HepG2 (cell line): ENCODE measurements at regions not wholly inside any gene's neighbourhood (a gene's known extent, or its start where the extent isn't known, plus 50 kb on each side); places are given as distances from the start of the nearest gene placed in this dataset.

ENCODE experiments used
- ATAC-seq: fragments of 200-7000 bp; cut with Tn5 transposase; 3 replicates; pipeline ENCODE4 v1.9.1; 2020; ENCODE audit warnings: mild to moderate bottlenecking, moderate library complexity
- BruUV-seq: library from RNA; stranded (reverse); fragments of 400-500 nt; replicated peaks from 2 replicates; lab custom pipeline; 2021; lab: Mats Ljungman, UMichigan
- CTCF ChIA-PET: fragments of 300-600 bp; formaldehyde crosslinking; extraction: SDS; loops from one replicate; lab custom pipeline; 2021; ENCODE audit warnings: low total read pairs, inconsistent platforms, low intra/inter-chr PET ratio; lab: Yijun Ruan, JAX
- POLR2A ChIA-PET: fragments of 350-600 bp; sonication (Branson Sonifier 250); formaldehyde crosslinking; loops from one replicate; lab custom pipeline; 2020; ENCODE audit warnings: antibody characterized with exemption, inconsistent platforms; lab: Yijun Ruan, JAX
- DNase-seq: peaks from one replicate; pipeline ENCODE4 v3.0.0-alpha.2; 2015; ENCODE audit warnings: low spot score
- FAIRE-seq: peaks from 3 replicates; lab custom pipeline; 2011; peaks lifted over from hg19 to GRCh38; lab: Jason Lieb, UNC
- H2AFZ ChIP-seq: one replicate; pipeline ENCODE4 v1.6.1; 2011; ENCODE audit warnings: low read length, inconsistent platforms
- H3K27ac ChIP-seq: fragments of 300-600 bp; 3 replicates; pipeline ENCODE4 v1.8.0; 2011; ENCODE audit warnings: mixed run types, mild to moderate bottlenecking, mixed read lengths, low read length, inconsistent platforms; ENCODE audit not compliant: insufficient read depth; ENCODE audit errors: extremely low read length
- H3K27me3 ChIP-seq, 2 experiments: fragments of 200-600 bp in 1 of 2; 2 replicates in 1 of 2; 3 replicates in 1 of 2; pipeline versions ENCODE4 v1.6.0 to v1.8.0; 2011; ENCODE audit warnings: low read length in 2 of 2, mild to moderate bottlenecking in 2 of 2, moderate library complexity in 2 of 2, inconsistent platforms in 1 of 2; ENCODE audit not compliant: insufficient read depth in 2 of 2, control insufficient read depth in 1 of 2
- H3K36me3 ChIP-seq, 2 experiments: fragments of 200-600 bp in 1 of 2; replicated peaks in 1 of 2; 2 replicates in 1 of 2; 3 replicates in 1 of 2; pipeline versions ENCODE4 v1.5.1 to v1.8.0; 2011; ENCODE audit warnings: low read length in 2 of 2, inconsistent platforms in 1 of 2; ENCODE audit not compliant: insufficient read depth in 2 of 2, control insufficient read depth in 1 of 2
- H3K4me1 ChIP-seq: 2 replicates; pipeline ENCODE4 v1.5.1; 2012; ENCODE audit warnings: low read length, inconsistent platforms; ENCODE audit not compliant: insufficient read depth
- H3K4me2 ChIP-seq: 2 replicates; pipeline ENCODE4 v1.6.0; 2011; ENCODE audit warnings: low read depth, low read length, inconsistent platforms
- H3K4me3 ChIP-seq, 3 experiments: fragments of 200-600 bp in 1 of 3; sonication (generic), shearing (Covaris generic) in 1 of 3; replicated peaks in 1 of 3; 2 replicates each; pipeline ENCODE4 v1.5.1; 2011 to 2016; ENCODE audit warnings: low read length in 3 of 3, inconsistent platforms in 2 of 3, low read depth in 2 of 3, mild to moderate bottlenecking in 2 of 3, control low read depth in 1 of 3, mixed read lengths in 1 of 3; ENCODE audit not compliant: insufficient read depth in 1 of 3
- H3K79me2 ChIP-seq: one replicate; pipeline ENCODE4 v1.6.1; 2011; ENCODE audit warnings: low read length, inconsistent platforms; ENCODE audit not compliant: insufficient read depth
- H3K9ac ChIP-seq: 2 replicates; pipeline ENCODE4 v1.6.0; 2011; ENCODE audit warnings: mild to moderate bottlenecking, low read depth, low read length, inconsistent platforms; ENCODE audit not compliant: insufficient read depth
- H3K9me3 ChIP-seq: 2 replicates; pipeline ENCODE4 v1.5.1; 2012; ENCODE audit warnings: mild to moderate bottlenecking, low read length
- H4K20me1 ChIP-seq: 2 replicates; pipeline ENCODE4 v1.6.0; 2011; ENCODE audit warnings: inconsistent platforms, mild to moderate bottlenecking, low read length, moderate library complexity; ENCODE audit not compliant: insufficient read depth
- AHDC1 ChIP-seq: sonication (generic); formaldehyde crosslinking; IDR thresholded peaks from 2 replicates; pipeline ENCODE4 v1.5.1; 2020; ENCODE audit warnings: mild to moderate bottlenecking, missing genetic modification reagents, borderline replicate concordance
- FLYWCH1 ChIP-seq: sonication (generic); formaldehyde crosslinking; IDR thresholded peaks from 2 replicates; pipeline ENCODE4 v1.8.1; 2023; ENCODE audit warnings: mild to moderate bottlenecking, missing genetic modification reagents
- FUBP1 ChIP-seq: sonication (generic); formaldehyde crosslinking; IDR thresholded peaks from 2 replicates; pipeline ENCODE4 v1.5.1; 2020; ENCODE audit warnings: missing genetic modification reagents, mild to moderate bottlenecking, borderline replicate concordance
- KAT2B ChIP-seq: fragments of 150-350 bp; IDR thresholded peaks from 2 replicates; pipeline ENCODE4 v1.6.1; 2014; ENCODE audit warnings: low read depth, low read length, borderline replicate concordance
- NR3C1 ChIP-seq: sonication (generic); formaldehyde crosslinking; IDR thresholded peaks from 2 replicates; pipeline ENCODE4 v1.4.0; 2020; ENCODE audit warnings: missing genetic modification reagents
- TCF12 ChIP-seq, 2 experiments: fragments of 450-650 bp in 1 of 2; sonication (generic) in 1 of 2; formaldehyde crosslinking in 1 of 2; IDR thresholded peaks; 2 replicates each; pipeline versions ENCODE4 v1.6.1 to v1.8.0; 2017 to 2022; ENCODE audit warnings: antibody characterized with exemption in 1 of 2, mild to moderate bottlenecking in 1 of 2, missing genetic modification reagents in 1 of 2, moderate library complexity in 1 of 2
- THYN1 ChIP-seq: sonication (generic); formaldehyde crosslinking; IDR thresholded peaks from 2 replicates; pipeline ENCODE4 v1.8.1; 2023; ENCODE audit warnings: low read depth, mild to moderate bottlenecking, moderate library complexity, missing genetic modification reagents, borderline replicate concordance
- ZC3H13 ChIP-seq: sonication (generic); formaldehyde crosslinking; IDR thresholded peaks from 2 replicates; pipeline ENCODE4 v1.8.1; 2023; ENCODE audit warnings: mild to moderate bottlenecking, missing genetic modification reagents, moderate library complexity
- ZNF138 ChIP-seq: sonication (generic); formaldehyde crosslinking; IDR thresholded peaks from 2 replicates; pipeline ENCODE4 v1.5.0; 2020; ENCODE audit warnings: mild to moderate bottlenecking, low read depth, missing genetic modification reagents
- ZNF274 ChIP-seq: sonication (generic); formaldehyde crosslinking; IDR thresholded peaks from 2 replicates; pipeline ENCODE4 v1.5.1; 2020; ENCODE audit warnings: mild to moderate bottlenecking, missing genetic modification reagents
- ZNF784 ChIP-seq: sonication (generic); formaldehyde crosslinking; IDR thresholded peaks from 2 replicates; pipeline ENCODE4 v1.5.1; 2020; ENCODE audit warnings: missing genetic modification reagents, mild to moderate bottlenecking, borderline replicate concordance
- WGBS: methylation state at CpG from one replicate; pipeline ENCODE4 v1.1.6; 2017; ENCODE audit warnings: low lambda C conversion rate; 5-methylcytosine and 5-hydroxymethylcytosine counted together
- in situ Hi-C: cut with HindIII; loops from 2 replicates; pipeline ENCODE4 v1.10.0; 2017; ENCODE audit warnings: low pct_unique_long_range_greater_than_20kb; ENCODE audit not compliant: extremely low pct_ligation_motif_present
- intact Hi-C: fragments of 100-400 bp; cut with micrococcal nuclease; formaldehyde crosslinking; loops from one replicate; pipeline ENCODE4 v1.10.0; 2022; ENCODE audit not compliant: unreplicated experiment

GRCh38 chr15:47949815-47950214, 171.0 kb upstream of the SLC24A5 start (continued):
- TF ChIP-seq AHDC1 (CRISPR knock-in tag) (no peak), ZC3H13 (no peak), TCF12 (IDR thresholded peaks at IDR 0.05) (no peak), TCF12 (CRISPR knock-in tag; IDR thresholded peaks at IDR 0.05) (no peak), FUBP1 (CRISPR knock-in tag) (no peak)

- H3K9me3 ChIP-seq: peaks cover 29% of the 10 kb centered on the region
- H3K79me2 ChIP-seq: no peaks in the 10 kb centered on the region
- no peaks in the 10 kb centered on the region for H3K27me3 ChIP-seq
- in situ Hi-C loops: no loop called here
- POLR2A ChIA-PET: no interaction called here
- H2AFZ ChIP-seq: no peak overlapping the region
- intact Hi-C loops: no loop called here
- H3K4me2 ChIP-seq: no peak overlapping the region
- CTCF ChIA-PET: no interaction called here
- no peaks in the 10 kb centered on the region for H4K20me1 ChIP-seq
- WGBS: 0% methylated on average over 2 of the region's 2 CpGs
- no peak overlapping the region for H3K27ac ChIP-seq
- H3K9ac ChIP-seq: no peak overlapping the region
- no peak for FAIRE-seq
- no TSS peak for BruUV-seq
- ATAC-seq: no peak
- no peak overlapping the region for H3K4me3 ChIP-seq
- no peaks in the 10 kb centered on the region for H3K36me3 ChIP-seq
- no peaks in the 10 kb centered on the region for H3K4me1 ChIP-seq
- no peak for DNase-seq
- TF ChIP-seq ZNF784 (no peak), ZNF274 (CRISPR knock-in tag) (no peak), FLYWCH1 (CRISPR knock-in tag) (no peak), THYN1 (CRISPR knock-in tag) (no peak), ZNF138 (CRISPR knock-in tag) (no peak), KAT2B (no peak), NR3C1 (CRISPR knock-in tag) (no peak)
These were observed 170.3 kb upstream of the SLC24A5 start for GRCh38 chr15:47950447-47950846.
